HG03520 (cell line): ENCODE measurements at regions not wholly inside any gene's neighbourhood (a gene's known extent, or its start where the extent isn't known, plus 50 kb on each side); places are given as distances from the start of the nearest gene placed in this dataset.
"Not testable (repeated sequence)": the region's sequence is repeated elsewhere in the genome, so short reads cannot be mapped to it uniquely, and the experiment has no call there.

ENCODE experiments used
- ATAC-seq: cut with Tn5 transposase; IDR thresholded peaks from one replicate; pipeline ENCODE4 v1.9.1; 2021; ENCODE audit warnings: mild to moderate bottlenecking, moderate library complexity; ENCODE audit not compliant: unreplicated experiment

- ATAC-seq = no peak
These were observed 192.6 kb downstream of the DLEU7 start for GRCh38 chr13:50650592-50651504.

- ATAC-seq = no peak
These were observed 191.6 kb downstream of the DLEU7 start for GRCh38 chr13:50651922-50652321.

GRCh38 chr13:50654331-50654730, 189.2 kb downstream of the DLEU7 start:
- no peak for ATAC-seq

- not testable (repeated sequence) for ATAC-seq
These were observed 181.6 kb downstream of the DLEU7 start for GRCh38 chr13:50661881-50662280.

GRCh38 chr13:50664951-50665350, 178.5 kb downstream of the DLEU7 start:
- ATAC-seq = no peak

GRCh38 chr13:50668049-50668448, 175.4 kb downstream of the DLEU7 start:
- no peak for ATAC-seq

GRCh38 chr13:50668691-50669271, 174.7 kb downstream of the DLEU7 start:
- ATAC-seq = no peak

- no peak for ATAC-seq
These were observed 173.2 kb downstream of the DLEU7 start for GRCh38 chr13:50670272-50670671.

GRCh38 chr13:50670847-50671496, 172.5 kb downstream of the DLEU7 start:
- ATAC-seq = no peak

- no peak for ATAC-seq
These were observed 172.0 kb downstream of the DLEU7 start for GRCh38 chr13:50671497-50671850.

- ATAC-seq = no peak
These were observed 171.5 kb downstream of the DLEU7 start for GRCh38 chr13:50672025-50672424.

- no peak for ATAC-seq
These were observed 167.8 kb downstream of the DLEU7 start for GRCh38 chr13:50675651-50676050.

GRCh38 chr13:50676602-50677001, 166.9 kb downstream of the DLEU7 start:
- ATAC-seq = no peak

- no peak for ATAC-seq
These were observed 166.2 kb downstream of the DLEU7 start for GRCh38 chr13:50677258-50677657.

- ATAC-seq = no peak
These were observed 165.6 kb downstream of the DLEU7 start for GRCh38 chr13:50677687-50678463.

- no peak for ATAC-seq
These were observed 164.9 kb downstream of the DLEU7 start for GRCh38 chr13:50678464-50679162.

- ATAC-seq = no peak
These were observed 164.2 kb downstream of the DLEU7 start for GRCh38 chr13:50679321-50679720.

- ATAC-seq = no peak
These were observed 161.5 kb downstream of the DLEU7 start for GRCh38 chr13:50682002-50682401.

- no peak for ATAC-seq
These were observed 160.5 kb downstream of the DLEU7 start for GRCh38 chr13:50682966-50683365.

GRCh38 chr13:50684366-50684765, 159.1 kb downstream of the DLEU7 start:
- ATAC-seq = no peak

- ATAC-seq = no peak
These were observed 158.0 kb downstream of the DLEU7 start for GRCh38 chr13:50685491-50685890.
